ENCODE measurements at regions not wholly inside any gene's neighbourhood (a gene's known extent, or its start where the extent isn't known, plus 50 kb on each side); places are given as distances from the start of the nearest gene placed in this dataset.
"Not testable (repeated sequence)": the region's sequence is repeated elsewhere in the genome, so short reads cannot be mapped to it uniquely, and the experiment has no call there.

DNA sequence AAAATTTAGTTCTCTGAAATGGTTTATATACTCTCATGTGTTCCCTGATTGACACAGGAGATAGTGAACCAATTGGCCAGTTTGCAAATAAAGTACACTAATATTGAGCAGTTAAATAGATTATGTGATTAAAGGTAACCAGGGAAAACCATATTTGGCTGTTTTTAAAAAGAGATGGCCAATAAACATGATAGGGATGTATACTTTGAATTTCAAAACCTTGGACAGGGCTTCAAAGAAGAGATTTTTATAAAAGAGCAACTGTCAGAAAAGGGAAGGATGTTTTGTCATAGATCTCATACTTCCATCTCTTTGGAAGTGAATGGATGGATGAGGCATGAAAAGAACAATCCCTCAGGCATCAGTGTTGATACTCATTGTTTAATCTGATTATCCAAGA is 825.3 kb downstream of the STIM2 start:
- Histone ChIP-seq H3K4me1 (ENCODE audit: control insufficient read depth, low read depth, low read length) (no peaks in the 10 kb centered on the region), H2BK5ac (ENCODE audit: low read length) (no peak overlapping the region), H3K27me3 (ENCODE audit: insufficient read depth, low read length, poor library complexity) (no peaks in the 10 kb centered on the region), H2BK120ac (ENCODE audit: low read depth, low read length) (no peak overlapping the region), H4K5ac (ENCODE audit: low read length) (no peak overlapping the region), H3K9ac (ENCODE audit: low read length) (no peak overlapping the region), H3K23ac (ENCODE audit: low read length) (no peak overlapping the region), H3K4me2 (ENCODE audit: low read length) (no peak overlapping the region), H3K79me1 (ENCODE audit: low read length) (no peaks in the 10 kb centered on the region), H3K4ac (ENCODE audit: low read depth, low read length) (no peak overlapping the region), H2AK5ac (ENCODE audit: low read length) (no peak overlapping the region), H3K56ac (ENCODE audit: low read length) (no peak overlapping the region), H3K79me2 (ENCODE audit: control insufficient read depth, insufficient read depth, low read length) (no peaks in the 10 kb centered on the region), H4K8ac (ENCODE audit: low read depth, low read length) (no peak overlapping the region), H3K27ac (ENCODE audit: low read depth, low read length) (no peak overlapping the region), H3K36me3 (ENCODE audit: control insufficient read depth, insufficient read depth, low read length) (no peaks in the 10 kb centered on the region), H2BK15ac (replicated peaks; ENCODE audit: low read depth) (no peak overlapping the region), H3K18ac (ENCODE audit: low read length) (no peak overlapping the region), H3K4me3 (ENCODE audit: low read length) (no peak overlapping the region)
- no peak for DNase-seq

DNA sequence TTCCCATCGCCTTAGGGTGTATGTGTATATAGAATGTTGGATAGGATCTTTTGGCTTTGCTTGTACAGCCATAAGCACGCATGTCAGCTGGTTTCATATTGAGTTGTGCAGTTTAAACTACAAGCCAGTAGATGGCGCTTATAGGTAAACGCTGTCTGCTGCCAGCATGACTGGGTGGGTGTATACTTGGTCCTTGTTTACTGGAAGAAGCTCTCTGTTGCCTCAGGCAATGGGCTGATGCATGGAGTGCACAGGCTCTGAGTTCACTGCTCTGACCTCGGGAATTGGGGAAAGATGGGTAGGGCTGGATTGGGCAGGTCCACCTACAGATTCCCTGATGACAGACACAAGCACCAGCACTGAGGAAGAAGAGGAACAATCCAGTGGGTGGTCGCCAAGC is 831.5 kb downstream of the STIM2 start:
- H2BK5ac ChIP-seq (ENCODE audit: low read length), result no peak overlapping the region
- no peak overlapping the region for H2AK5ac ChIP-seq (ENCODE audit: low read length)
- no peak overlapping the region for H3K4ac ChIP-seq (ENCODE audit: low read depth, low read length)
- no peak overlapping the region for H2BK120ac ChIP-seq (ENCODE audit: low read depth, low read length)
- H3K27ac ChIP-seq (ENCODE audit: low read depth, low read length), result no peak overlapping the region
- H3K56ac ChIP-seq (ENCODE audit: low read length), result no peak overlapping the region
- no peak overlapping the region for H4K5ac ChIP-seq (ENCODE audit: low read length)
- no CpG with 5 or more reads among the region's 6 CpGs for WGBS (ENCODE audit: extremely low coverage, insufficient coverage, low lambda C conversion rate)
- H2BK15ac ChIP-seq (replicated peaks; ENCODE audit: low read depth), result no peak overlapping the region
- no peaks in the 10 kb centered on the region for H3K79me1 ChIP-seq (ENCODE audit: low read length)
- H3K4me3 ChIP-seq (ENCODE audit: low read length), result no peak overlapping the region
- no peaks in the 10 kb centered on the region for H3K4me1 ChIP-seq (ENCODE audit: control insufficient read depth, low read depth, low read length)
- H3K23ac ChIP-seq (ENCODE audit: low read length), result no peak overlapping the region
- no peak overlapping the region for H3K18ac ChIP-seq (ENCODE audit: low read length)
- no peak overlapping the region for H3K9ac ChIP-seq (ENCODE audit: low read length)
- no peaks in the 10 kb centered on the region for H3K79me2 ChIP-seq (ENCODE audit: control insufficient read depth, insufficient read depth, low read length)
- H3K36me3 ChIP-seq (ENCODE audit: control insufficient read depth, insufficient read depth, low read length), result no peaks in the 10 kb centered on the region
- no peaks in the 10 kb centered on the region for H3K27me3 ChIP-seq (ENCODE audit: insufficient read depth, low read length, poor library complexity)
- peak; percentile 83 for DNase-seq
- no peak overlapping the region for H4K8ac ChIP-seq (ENCODE audit: low read depth, low read length)
- H3K4me2 ChIP-seq (ENCODE audit: low read length), result no peak overlapping the region

DNA sequence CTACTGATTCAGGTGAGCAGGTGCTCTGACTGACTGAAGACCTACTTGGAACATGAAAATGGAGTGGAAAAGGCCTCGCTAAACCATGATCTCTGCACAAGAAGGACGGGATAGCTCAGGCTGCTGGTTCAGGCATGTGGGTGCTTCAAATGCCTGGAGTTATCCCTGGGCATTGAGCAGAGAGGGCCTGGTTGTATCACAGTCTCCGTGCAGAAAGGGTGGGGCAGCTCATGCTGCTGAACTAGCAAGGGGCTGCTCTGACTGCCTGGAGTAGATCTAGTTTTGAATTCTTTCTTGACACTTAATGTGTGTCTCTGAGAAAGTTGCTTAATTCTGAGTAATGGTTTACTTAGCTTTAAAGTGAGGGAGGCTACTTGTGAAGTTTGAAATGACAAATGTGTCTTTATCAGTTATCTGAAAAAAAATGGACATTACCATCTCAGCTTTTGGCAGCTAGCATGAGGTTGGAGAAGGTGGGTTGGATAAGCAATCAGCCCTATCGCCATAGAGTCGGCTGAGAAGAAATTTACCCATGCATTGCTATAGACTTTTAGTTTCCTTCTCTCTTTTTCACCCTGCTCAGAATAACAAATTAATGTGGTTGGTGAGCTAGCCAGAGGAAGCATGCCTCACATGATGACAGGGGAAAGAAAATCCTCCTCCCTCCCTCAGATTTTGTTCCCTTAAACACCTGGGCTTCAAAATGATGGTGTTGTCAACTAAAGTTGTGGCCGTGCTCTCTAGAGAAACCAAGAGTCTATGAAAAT is 832.4 kb downstream of the STIM2 start:
- no peak overlapping the region for H3K23ac ChIP-seq (ENCODE audit: low read length)
- H3K18ac ChIP-seq (ENCODE audit: low read length), result no peak overlapping the region
- no peak overlapping the region for H4K8ac ChIP-seq (ENCODE audit: low read depth, low read length)
- whole genome bisulfite sequencing (ENCODE audit: extremely low coverage, insufficient coverage, low lambda C conversion rate), result no CpG with 5 or more reads among the region's 6 CpGs
- H2BK15ac ChIP-seq (replicated peaks; ENCODE audit: low read depth), result no peak overlapping the region
- no peaks in the 10 kb centered on the region for H3K79me2 ChIP-seq (ENCODE audit: control insufficient read depth, insufficient read depth, low read length)
- no peak overlapping the region for H3K4ac ChIP-seq (ENCODE audit: low read depth, low read length)
- no peak overlapping the region for H3K9ac ChIP-seq (ENCODE audit: low read length)
- H3K27ac ChIP-seq (ENCODE audit: low read depth, low read length), result no peak overlapping the region
- H3K27me3 ChIP-seq (ENCODE audit: insufficient read depth, low read length, poor library complexity), result no peaks in the 10 kb centered on the region
- no peak overlapping the region for H3K56ac ChIP-seq (ENCODE audit: low read length)
- DNase-seq, result no peak
- no peak overlapping the region for H2AK5ac ChIP-seq (ENCODE audit: low read length)
- no peaks in the 10 kb centered on the region for H3K36me3 ChIP-seq (ENCODE audit: control insufficient read depth, insufficient read depth, low read length)
- H4K5ac ChIP-seq (ENCODE audit: low read length), result no peak overlapping the region
- no peak overlapping the region for H3K4me3 ChIP-seq (ENCODE audit: low read length)
- no peak overlapping the region for H2BK120ac ChIP-seq (ENCODE audit: low read depth, low read length)
- H3K79me1 ChIP-seq (ENCODE audit: low read length), result no peaks in the 10 kb centered on the region
- H3K4me1 ChIP-seq (ENCODE audit: control insufficient read depth, low read depth, low read length), result no peaks in the 10 kb centered on the region
- no peak overlapping the region for H3K4me2 ChIP-seq (ENCODE audit: low read length)
- H2BK5ac ChIP-seq (ENCODE audit: low read length), result no peak overlapping the region

DNA sequence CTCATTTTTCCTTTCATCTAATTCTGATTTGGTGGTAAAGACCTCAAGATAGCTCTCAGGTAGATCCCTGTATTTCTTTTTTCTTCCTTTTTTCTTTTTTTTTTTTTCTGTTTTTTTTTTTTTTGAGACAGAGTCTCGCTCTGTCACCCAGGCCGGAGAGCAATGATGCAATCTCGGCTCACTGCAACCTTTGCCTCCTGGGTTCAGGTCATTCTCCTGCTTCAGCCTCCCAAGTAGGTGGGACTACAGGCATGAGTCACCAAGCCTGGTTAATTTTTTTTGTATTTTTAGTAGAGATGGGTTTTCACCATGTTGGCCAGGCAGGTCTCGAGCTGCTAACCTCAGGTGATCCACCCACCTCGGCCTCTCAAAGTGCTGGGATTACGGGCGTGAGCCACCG is 835.6 kb downstream of the STIM2 start:
- H3K4me2 ChIP-seq (ENCODE audit: low read length); H3K36me3 ChIP-seq (ENCODE audit: control insufficient read depth, insufficient read depth, low read length); H3K4ac ChIP-seq (ENCODE audit: low read depth, low read length); H3K27ac ChIP-seq (ENCODE audit: low read depth, low read length); H3K79me2 ChIP-seq (ENCODE audit: control insufficient read depth, insufficient read depth, low read length); H3K4me1 ChIP-seq (ENCODE audit: control insufficient read depth, low read depth, low read length); H4K8ac ChIP-seq (ENCODE audit: low read depth, low read length); H3K56ac ChIP-seq (ENCODE audit: low read length); H3K23ac ChIP-seq (ENCODE audit: low read length); H3K4me3 ChIP-seq (ENCODE audit: low read length); H2AK5ac ChIP-seq (ENCODE audit: low read length); H2BK5ac ChIP-seq (ENCODE audit: low read length); H4K5ac ChIP-seq (ENCODE audit: low read length); H2BK15ac ChIP-seq (replicated peaks; ENCODE audit: low read depth); H3K27me3 ChIP-seq (ENCODE audit: insufficient read depth, low read length, poor library complexity); H3K18ac ChIP-seq (ENCODE audit: low read length); H3K9ac ChIP-seq (ENCODE audit: low read length); H3K79me1 ChIP-seq (ENCODE audit: low read length); H2BK120ac ChIP-seq (ENCODE audit: low read depth, low read length): not testable (repeated sequence)
- peak; percentile 27 for DNase-seq
- WGBS (ENCODE audit: extremely low coverage, insufficient coverage, low lambda C conversion rate), result no CpG with 5 or more reads among the region's 8 CpGs

- Histone ChIP-seq H3K27me3 (ENCODE audit: insufficient read depth, low read length, poor library complexity) (no peaks in the 10 kb centered on the region), H3K36me3 (ENCODE audit: control insufficient read depth, insufficient read depth, low read length) (no peaks in the 10 kb centered on the region), H3K79me1 (ENCODE audit: low read length) (no peaks in the 10 kb centered on the region), H3K4me2 (ENCODE audit: low read length) (no peak overlapping the region), H3K27ac (ENCODE audit: low read depth, low read length) (no peak overlapping the region), H3K18ac (ENCODE audit: low read length) (no peak overlapping the region), H2BK120ac (ENCODE audit: low read depth, low read length) (no peak overlapping the region), H4K8ac (ENCODE audit: low read depth, low read length) (no peak overlapping the region), H3K4me1 (ENCODE audit: control insufficient read depth, low read depth, low read length) (no peaks in the 10 kb centered on the region), H3K79me2 (ENCODE audit: control insufficient read depth, insufficient read depth, low read length) (no peaks in the 10 kb centered on the region), H3K4me3 (ENCODE audit: low read length) (no peak overlapping the region), H3K56ac (ENCODE audit: low read length) (no peak overlapping the region), H2AK5ac (ENCODE audit: low read length) (no peak overlapping the region), H3K9ac (ENCODE audit: low read length) (no peak overlapping the region), H3K4ac (ENCODE audit: low read depth, low read length) (no peak overlapping the region), H4K5ac (ENCODE audit: low read length) (no peak overlapping the region), H2BK15ac (replicated peaks; ENCODE audit: low read depth) (no peak overlapping the region), H3K23ac (ENCODE audit: low read length) (no peak overlapping the region), H2BK5ac (ENCODE audit: low read length) (no peak overlapping the region)
- no peak for DNase-seq
- WGBS (ENCODE audit: extremely low coverage, insufficient coverage, low lambda C conversion rate), result no CpG with 5 or more reads among the region's 3 CpGs
These were observed 841.0 kb downstream of the STIM2 start for GRCh38 chr4:27701606-27702005.

Data from mesendoderm (in vitro differentiated cells).